Gastroesophageal sphincter (tissue), 3 donors: ENCODE measurements at regions not wholly inside any gene's neighbourhood (a gene's known extent, or its start where the extent isn't known, plus 50 kb on each side); places are given as distances from the start of the nearest gene placed in this dataset.

Source experiments
- CTCF ChIP-seq, 4 experiments: fragments of 200-600 bp in 2 of 4; fragments of 450-650 bp in 2 of 4; sonication (generic) in 1 of 4; IDR thresholded peaks; one replicate each; pipeline ENCODE4 v1.5.1; 2017 to 2019; ENCODE audit warnings: antibody characterized with exemption in 4 of 4, mild to moderate bottlenecking in 2 of 4, moderate library complexity in 2 of 4
- EP300 ChIP-seq: sonication (generic); formaldehyde crosslinking; IDR thresholded peaks from one replicate; pipeline ENCODE4 v1.6.1; 2017; ENCODE audit warnings: antibody characterized with exemption, mild to moderate bottlenecking
- POLR2A ChIP-seq, 2 donors: fragments of 450-650 bp; IDR thresholded peaks; one replicate each; pipeline ENCODE4 v1.6.1; 2017; ENCODE audit warnings: antibody characterized with exemption in 2 of 2, mild to moderate bottlenecking in 2 of 2, moderate library complexity in 1 of 2
- POLR2AphosphoS5 ChIP-seq: sonication (generic); formaldehyde crosslinking; IDR thresholded peaks from one replicate; pipeline ENCODE4 v1.6.1; 2017; ENCODE audit warnings: antibody characterized with exemption

DNA sequence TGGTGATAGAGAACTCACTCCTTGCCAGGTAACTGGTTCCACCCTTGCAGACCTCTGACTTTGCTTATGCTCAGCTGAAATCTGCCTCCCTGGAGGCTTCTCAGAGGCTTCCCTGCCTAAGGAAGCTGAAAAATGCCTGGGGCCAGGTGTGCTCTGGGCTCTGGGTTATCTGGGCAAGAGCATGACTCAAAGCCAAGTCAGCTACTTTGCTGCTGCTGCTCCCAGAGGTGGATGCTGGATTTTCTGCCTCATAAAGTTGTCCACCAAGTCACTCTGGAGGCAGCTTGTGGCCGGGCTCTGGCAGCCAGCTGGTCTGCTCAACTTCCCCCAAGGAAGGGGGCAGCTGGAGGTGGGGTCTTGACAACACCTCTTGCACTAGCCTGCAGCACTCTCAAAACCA, 132.7 kb downstream of the PJA1 start:
- no peak for TF ChIP-seq CTCF (IDR thresholded peaks at IDR 0.05)
- TF ChIP-seq POLR2AphosphoS5 = no peak
- TF ChIP-seq POLR2A (IDR thresholded peaks at IDR 0.05) = no peak
- TF ChIP-seq EP300 = no peak
